ENCODE measurements at regions not wholly inside any gene's neighbourhood (a gene's known extent, or its start where the extent isn't known, plus 50 kb on each side); places are given as distances from the start of the nearest gene placed in this dataset.
"Not testable (repeated sequence)": the region's sequence is repeated elsewhere in the genome, so short reads cannot be mapped to it uniquely, and the experiment has no call there.

GRCh38 chr18:45342653-45343052, 272.6 kb upstream of the SLC14A2 start:
- H3K4me1 ChIP-seq (ENCODE audit: control insufficient read depth, insufficient read depth, low read length), result peaks cover 5% of the 10 kb centered on the region; the same call in 1 of the 2 replicates
- H3K27ac ChIP-seq (ENCODE audit: low read depth, low read length), result no peak overlapping the region
- H3K9me3 ChIP-seq (ENCODE audit: control insufficient read depth, insufficient read depth, low read length), result no peaks in the 10 kb centered on the region
- H3K27me3 ChIP-seq (ENCODE audit: control insufficient read depth, insufficient read depth, low read length), result no peaks in the 10 kb centered on the region
- H3K4me3 ChIP-seq (ENCODE audit: low read depth, low read length), result no peak overlapping the region
- H3K9ac ChIP-seq (ENCODE audit: low read depth, low read length), result no peak overlapping the region
- no peaks in the 10 kb centered on the region for H3K36me3 ChIP-seq (ENCODE audit: control insufficient read depth, insufficient read depth, low read length)

GRCh38 chr18:45343365-45343764, 271.9 kb upstream of the SLC14A2 start:
- Histone ChIP-seq H3K9me3 (ENCODE audit: control insufficient read depth, insufficient read depth, low read length) (no peaks in the 10 kb centered on the region), H3K4me1 (ENCODE audit: control insufficient read depth, insufficient read depth, low read length) (peaks cover 5% of the 10 kb centered on the region; the same call in 1 of the 2 replicates), H3K4me3 (ENCODE audit: low read depth, low read length) (no peak overlapping the region), H3K36me3 (ENCODE audit: control insufficient read depth, insufficient read depth, low read length) (no peaks in the 10 kb centered on the region), H3K27ac (ENCODE audit: low read depth, low read length) (no peak overlapping the region), H3K27me3 (ENCODE audit: control insufficient read depth, insufficient read depth, low read length) (no peaks in the 10 kb centered on the region), H3K9ac (ENCODE audit: low read depth, low read length) (no peak overlapping the region)

GRCh38 chr18:45344680-45345079, 270.6 kb upstream of the SLC14A2 start:
- H3K4me3 ChIP-seq (ENCODE audit: low read depth, low read length); H3K36me3 ChIP-seq (ENCODE audit: control insufficient read depth, insufficient read depth, low read length); H3K9ac ChIP-seq (ENCODE audit: low read depth, low read length); H3K9me3 ChIP-seq (ENCODE audit: control insufficient read depth, insufficient read depth, low read length); H3K27me3 ChIP-seq (ENCODE audit: control insufficient read depth, insufficient read depth, low read length); H3K27ac ChIP-seq (ENCODE audit: low read depth, low read length); H3K4me1 ChIP-seq (ENCODE audit: control insufficient read depth, insufficient read depth, low read length): not testable (repeated sequence)

- H3K36me3 ChIP-seq (ENCODE audit: control insufficient read depth, insufficient read depth, low read length), result no peaks in the 10 kb centered on the region
- H3K27ac ChIP-seq (ENCODE audit: low read depth, low read length), result no peak overlapping the region
- H3K27me3 ChIP-seq (ENCODE audit: control insufficient read depth, insufficient read depth, low read length), result no peaks in the 10 kb centered on the region
- no peaks in the 10 kb centered on the region for H3K9me3 ChIP-seq (ENCODE audit: control insufficient read depth, insufficient read depth, low read length)
- H3K9ac ChIP-seq (ENCODE audit: low read depth, low read length), result no peak overlapping the region
- H3K4me3 ChIP-seq (ENCODE audit: low read depth, low read length), result no peak overlapping the region
- H3K4me1 ChIP-seq (ENCODE audit: control insufficient read depth, insufficient read depth, low read length), result no peaks in the 10 kb centered on the region
These were observed 266.3 kb upstream of the SLC14A2 start for GRCh38 chr18:45349019-45349418.

- Histone ChIP-seq H3K36me3 (ENCODE audit: control insufficient read depth, insufficient read depth, low read length) (no peaks in the 10 kb centered on the region), H3K4me3 (ENCODE audit: low read depth, low read length) (no peak overlapping the region), H3K9ac (ENCODE audit: low read depth, low read length) (no peak overlapping the region), H3K27me3 (ENCODE audit: control insufficient read depth, insufficient read depth, low read length) (no peaks in the 10 kb centered on the region), H3K4me1 (ENCODE audit: control insufficient read depth, insufficient read depth, low read length) (no peaks in the 10 kb centered on the region), H3K9me3 (ENCODE audit: control insufficient read depth, insufficient read depth, low read length) (no peaks in the 10 kb centered on the region), H3K27ac (ENCODE audit: low read depth, low read length) (no peak overlapping the region)
These were observed 265.8 kb upstream of the SLC14A2 start for GRCh38 chr18:45349467-45349866.

- Histone ChIP-seq H3K9me3 (ENCODE audit: control insufficient read depth, insufficient read depth, low read length) (no peaks in the 10 kb centered on the region), H3K4me1 (ENCODE audit: control insufficient read depth, insufficient read depth, low read length) (no peaks in the 10 kb centered on the region)
These were observed 264.7 kb upstream of the SLC14A2 start for GRCh38 chr18:45350404-45351156.

GRCh38 chr18:45352874-45353273, 262.4 kb upstream of the SLC14A2 start:
- H3K27ac ChIP-seq (ENCODE audit: low read depth, low read length), result no peak overlapping the region

More at GRCh38 chr18:45350404-45351156, 264.7 kb upstream of the SLC14A2 start:
- Histone ChIP-seq H3K9ac (ENCODE audit: low read depth, low read length) (no peak overlapping the region), H3K27ac (ENCODE audit: low read depth, low read length) (no peak overlapping the region), H3K27me3 (ENCODE audit: control insufficient read depth, insufficient read depth, low read length) (no peaks in the 10 kb centered on the region), H3K4me3 (ENCODE audit: low read depth, low read length) (no peak overlapping the region), H3K36me3 (ENCODE audit: control insufficient read depth, insufficient read depth, low read length) (no peaks in the 10 kb centered on the region)

GRCh38 chr18:45353530-45353929, 261.7 kb upstream of the SLC14A2 start:
- Histone ChIP-seq H3K9me3 (ENCODE audit: control insufficient read depth, insufficient read depth, low read length) (no peaks in the 10 kb centered on the region), H3K36me3 (ENCODE audit: control insufficient read depth, insufficient read depth, low read length) (no peaks in the 10 kb centered on the region), H3K4me3 (ENCODE audit: low read depth, low read length) (no peak overlapping the region), H3K27ac (ENCODE audit: low read depth, low read length) (no peak overlapping the region), H3K27me3 (ENCODE audit: control insufficient read depth, insufficient read depth, low read length) (no peaks in the 10 kb centered on the region), H3K4me1 (ENCODE audit: control insufficient read depth, insufficient read depth, low read length) (no peaks in the 10 kb centered on the region), H3K9ac (ENCODE audit: low read depth, low read length) (no peak overlapping the region)

More at GRCh38 chr18:45352874-45353273, 262.4 kb upstream of the SLC14A2 start:
- H3K36me3 ChIP-seq (ENCODE audit: control insufficient read depth, insufficient read depth, low read length), result no peaks in the 10 kb centered on the region
- no peaks in the 10 kb centered on the region for H3K27me3 ChIP-seq (ENCODE audit: control insufficient read depth, insufficient read depth, low read length)
- H3K9me3 ChIP-seq (ENCODE audit: control insufficient read depth, insufficient read depth, low read length), result no peaks in the 10 kb centered on the region
- H3K4me1 ChIP-seq (ENCODE audit: control insufficient read depth, insufficient read depth, low read length), result no peaks in the 10 kb centered on the region
- H3K4me3 ChIP-seq (ENCODE audit: low read depth, low read length), result no peak overlapping the region
- no peak overlapping the region for H3K9ac ChIP-seq (ENCODE audit: low read depth, low read length)

- Histone ChIP-seq H3K36me3 (ENCODE audit: control insufficient read depth, insufficient read depth, low read length) (no peaks in the 10 kb centered on the region), H3K27ac (ENCODE audit: low read depth, low read length) (no peak overlapping the region), H3K27me3 (ENCODE audit: control insufficient read depth, insufficient read depth, low read length) (no peaks in the 10 kb centered on the region), H3K9ac (ENCODE audit: low read depth, low read length) (no peak overlapping the region), H3K4me1 (ENCODE audit: control insufficient read depth, insufficient read depth, low read length) (no peaks in the 10 kb centered on the region), H3K4me3 (ENCODE audit: low read depth, low read length) (no peak overlapping the region), H3K9me3 (ENCODE audit: control insufficient read depth, insufficient read depth, low read length) (no peaks in the 10 kb centered on the region)
These were observed 259.2 kb upstream of the SLC14A2 start for GRCh38 chr18:45355944-45356520.

GRCh38 chr18:45357686-45358470, 257.4 kb upstream of the SLC14A2 start:
- H3K27me3 ChIP-seq (ENCODE audit: control insufficient read depth, insufficient read depth, low read length), result no peaks in the 10 kb centered on the region
- no peaks in the 10 kb centered on the region for H3K36me3 ChIP-seq (ENCODE audit: control insufficient read depth, insufficient read depth, low read length)
- no peak overlapping the region for H3K9ac ChIP-seq (ENCODE audit: low read depth, low read length)
- no peaks in the 10 kb centered on the region for H3K9me3 ChIP-seq (ENCODE audit: control insufficient read depth, insufficient read depth, low read length)
- no peak overlapping the region for H3K4me3 ChIP-seq (ENCODE audit: low read depth, low read length)
- H3K27ac ChIP-seq (ENCODE audit: low read depth, low read length), result no peak overlapping the region
- no peaks in the 10 kb centered on the region for H3K4me1 ChIP-seq (ENCODE audit: control insufficient read depth, insufficient read depth, low read length)
